Stimulated activated naive CD4-positive, alpha-beta T cell (primary cell): ENCODE measurements at regions not wholly inside any gene's neighbourhood (a gene's known extent, or its start where the extent isn't known, plus 50 kb on each side); places are given as distances from the start of the nearest gene placed in this dataset.

Experiments
- DNase-seq, 6 experiments: peaks; one replicate each; lab custom pipeline; 2025; lab: John Stamatoyannopoulos, UW

DNA sequence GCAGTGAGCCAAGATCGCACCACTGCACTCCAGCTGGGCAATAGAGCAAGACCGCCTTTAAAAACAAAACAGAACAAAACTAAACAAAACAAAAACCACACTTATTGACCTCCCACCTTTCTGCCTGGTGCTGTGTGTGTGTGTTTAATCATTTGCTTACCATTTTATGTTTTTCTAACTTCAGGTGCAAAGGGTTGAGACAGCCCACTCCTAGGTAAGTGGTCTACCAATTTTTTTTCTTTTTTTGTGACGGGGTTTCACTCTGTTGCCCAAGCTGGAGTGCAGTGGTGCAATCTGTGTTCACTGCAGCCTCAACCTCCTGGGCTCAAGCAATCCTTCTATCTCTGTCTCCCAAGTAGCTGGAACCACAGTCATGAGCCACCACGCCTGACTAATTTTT is 65.8 kb downstream of the SALL1 start:
- DNase-seq = no peak

DNA sequence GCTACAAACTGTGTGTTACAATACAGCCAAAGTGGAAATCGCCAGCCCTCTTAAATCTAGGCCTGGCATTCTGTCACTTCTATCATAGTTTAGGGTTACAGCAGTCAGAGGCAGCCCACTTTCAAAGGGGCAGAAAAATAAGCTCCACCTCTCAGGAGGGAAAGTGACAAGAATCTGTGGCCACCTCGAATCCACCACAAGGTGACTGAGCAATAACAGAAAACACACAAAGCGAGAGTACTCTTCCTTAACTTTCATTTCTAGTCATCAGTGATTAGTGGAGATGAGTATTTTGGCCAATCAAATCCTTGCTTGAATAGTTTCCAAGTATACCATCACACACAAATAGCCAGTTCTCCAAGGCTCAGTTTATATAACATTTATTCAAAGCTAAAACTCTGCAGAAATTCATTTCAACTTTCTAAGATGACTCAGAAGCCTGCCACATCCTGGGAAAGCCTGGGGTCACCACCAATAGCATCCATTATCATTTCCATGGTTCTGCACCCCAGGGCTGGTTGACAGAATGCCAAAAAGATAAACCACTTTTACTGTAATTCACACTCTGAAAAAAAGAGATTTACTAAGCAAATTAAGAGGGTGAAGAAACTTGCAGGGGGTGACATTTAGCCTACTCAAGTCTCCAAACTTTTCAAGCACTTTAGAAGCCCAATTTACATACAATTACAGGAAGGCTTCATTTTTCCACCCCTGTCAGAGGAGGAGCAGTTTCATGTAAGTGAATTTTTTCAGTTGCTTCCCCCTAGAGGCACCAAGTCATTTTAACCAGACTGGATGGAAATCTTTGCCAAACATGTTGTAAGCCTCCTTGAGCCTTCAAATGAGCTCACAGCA is 66.8 kb downstream of the SALL1 start:
- DNase-seq = no peak

DNA sequence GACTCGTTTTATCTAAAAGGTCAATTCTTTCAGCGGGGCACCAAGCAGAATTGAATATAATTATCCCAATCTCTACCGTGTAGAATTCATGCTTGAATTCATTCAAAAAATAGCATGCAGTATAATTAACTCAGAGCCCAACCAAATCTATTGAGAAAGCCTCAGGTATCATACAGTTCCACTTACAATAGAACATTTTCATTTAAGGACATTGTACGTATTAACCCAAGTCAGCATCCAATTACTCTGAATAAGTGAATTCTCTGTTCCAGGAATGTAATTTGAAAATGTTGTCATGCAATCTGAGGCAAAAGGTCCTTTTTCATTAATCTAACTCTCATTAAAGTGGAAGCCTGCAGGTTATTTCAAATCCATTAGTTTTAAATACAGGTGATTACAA is 78.5 kb downstream of the SALL1 start:
- no peak for DNase-seq

- DNase-seq = no peak
These were observed 79.7 kb downstream of the SALL1 start for GRCh38 chr16:51071326-51071725.

DNA sequence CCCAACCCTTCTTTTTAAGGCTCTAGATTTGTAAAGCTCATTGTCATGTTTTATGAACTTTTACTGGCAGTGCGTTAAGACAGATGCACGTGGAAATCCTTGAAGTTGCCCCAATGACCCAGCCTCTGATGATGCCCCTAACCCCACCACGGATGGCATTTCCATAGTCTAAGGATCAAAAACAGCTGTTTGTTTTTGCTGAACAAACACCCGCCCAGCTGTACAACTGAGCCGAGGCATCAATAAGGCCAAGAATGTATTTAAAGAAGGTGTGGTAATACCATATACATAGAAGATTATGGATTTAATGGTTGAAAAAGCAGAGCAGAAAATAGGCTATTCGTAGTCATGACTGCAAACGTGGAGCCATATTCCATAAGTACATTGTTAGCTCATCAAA is 83.7 kb downstream of the SALL1 start:
- DNase-seq = no peak

DNA sequence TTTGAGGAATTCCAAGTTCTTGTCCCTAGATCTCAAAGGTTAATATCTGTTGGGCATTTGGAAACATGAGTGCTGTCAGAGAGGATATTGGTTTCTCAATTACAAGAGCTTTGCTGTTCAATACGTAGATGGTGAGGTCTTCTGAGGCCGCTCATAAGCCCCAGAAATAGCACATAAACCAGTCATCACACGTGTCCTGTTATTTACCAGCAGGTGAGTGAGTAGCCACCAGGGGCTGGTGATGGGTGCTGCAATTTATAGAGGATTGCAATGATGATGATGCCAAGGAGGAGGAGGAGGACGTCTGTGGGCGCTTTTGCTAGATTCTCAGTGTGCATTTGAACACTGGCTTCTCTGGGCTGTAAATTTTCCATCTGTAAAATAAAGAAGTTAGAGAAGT is 89.0 kb downstream of the SALL1 start:
- DNase-seq = no peak

- no peak for DNase-seq
These were observed 89.7 kb downstream of the SALL1 start for GRCh38 chr16:51061328-51061727.

- DNase-seq = no peak
These were observed 93.1 kb downstream of the SALL1 start for GRCh38 chr16:51057969-51058337.

- DNase-seq = no peak
These were observed 93.8 kb downstream of the SALL1 start for GRCh38 chr16:51057102-51057793.

DNA sequence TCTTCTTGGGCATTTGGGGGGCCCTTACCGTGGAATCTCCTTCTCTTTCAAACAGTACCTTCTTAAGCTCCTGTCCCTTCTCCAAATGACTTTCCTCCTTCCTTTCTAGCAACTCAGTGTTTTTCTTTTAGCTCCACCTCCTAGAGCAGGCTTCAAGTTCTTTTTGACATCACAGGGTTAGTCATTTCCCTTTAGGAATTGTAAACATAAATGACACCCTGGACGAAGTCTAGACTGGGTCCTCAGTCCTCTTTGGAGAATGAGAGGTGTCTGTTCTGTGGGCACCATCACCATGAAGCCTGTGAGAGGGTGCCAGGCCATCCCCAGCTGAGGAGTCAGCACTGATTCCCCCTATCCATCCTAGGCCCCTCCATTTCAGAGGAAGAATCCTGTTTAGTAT is 94.7 kb downstream of the SALL1 start:
- no peak for DNase-seq

- no peak for DNase-seq
These were observed 95.6 kb downstream of the SALL1 start for GRCh38 chr16:51055434-51055833.

DNA sequence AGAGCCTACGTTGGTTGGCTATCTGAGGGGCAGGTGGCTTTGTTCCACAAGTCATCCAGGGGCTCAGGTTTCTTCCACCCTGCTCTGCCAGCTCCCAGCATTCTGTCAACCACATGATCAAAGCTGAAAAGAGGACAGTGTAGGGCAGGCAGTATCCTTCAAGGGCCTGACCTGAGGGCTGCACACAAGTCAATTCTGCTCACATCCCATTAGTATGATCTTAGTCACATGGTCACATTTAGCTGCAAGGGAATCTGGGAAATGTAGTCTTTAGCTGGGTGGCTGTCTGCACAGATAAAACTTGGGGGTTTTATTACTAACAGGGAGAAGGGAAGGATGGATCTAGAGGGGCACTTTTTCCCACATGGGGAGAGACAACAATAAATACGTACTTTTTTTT is 97.3 kb downstream of the SALL1 start:
- no peak for DNase-seq

- DNase-seq = no peak
These were observed 99.4 kb downstream of the SALL1 start for GRCh38 chr16:51051671-51052070.

DNA sequence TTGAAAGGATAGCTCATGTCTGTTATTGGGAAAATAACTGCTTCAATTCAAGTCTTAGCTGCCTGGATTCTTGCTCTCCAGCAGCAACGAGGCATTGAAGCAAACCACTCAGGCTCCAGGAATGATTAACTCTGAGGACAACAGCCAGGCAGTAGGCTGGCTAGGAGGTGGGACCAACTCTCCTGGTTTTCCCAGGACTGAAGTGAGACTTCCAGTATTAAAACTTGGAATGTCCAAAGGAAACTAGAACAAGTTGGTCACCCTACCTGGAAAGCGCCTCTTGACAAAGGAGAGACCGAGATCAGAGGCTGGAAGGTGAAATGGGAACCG is 100.7 kb downstream of the SALL1 start:
- DNase-seq = no peak

DNA sequence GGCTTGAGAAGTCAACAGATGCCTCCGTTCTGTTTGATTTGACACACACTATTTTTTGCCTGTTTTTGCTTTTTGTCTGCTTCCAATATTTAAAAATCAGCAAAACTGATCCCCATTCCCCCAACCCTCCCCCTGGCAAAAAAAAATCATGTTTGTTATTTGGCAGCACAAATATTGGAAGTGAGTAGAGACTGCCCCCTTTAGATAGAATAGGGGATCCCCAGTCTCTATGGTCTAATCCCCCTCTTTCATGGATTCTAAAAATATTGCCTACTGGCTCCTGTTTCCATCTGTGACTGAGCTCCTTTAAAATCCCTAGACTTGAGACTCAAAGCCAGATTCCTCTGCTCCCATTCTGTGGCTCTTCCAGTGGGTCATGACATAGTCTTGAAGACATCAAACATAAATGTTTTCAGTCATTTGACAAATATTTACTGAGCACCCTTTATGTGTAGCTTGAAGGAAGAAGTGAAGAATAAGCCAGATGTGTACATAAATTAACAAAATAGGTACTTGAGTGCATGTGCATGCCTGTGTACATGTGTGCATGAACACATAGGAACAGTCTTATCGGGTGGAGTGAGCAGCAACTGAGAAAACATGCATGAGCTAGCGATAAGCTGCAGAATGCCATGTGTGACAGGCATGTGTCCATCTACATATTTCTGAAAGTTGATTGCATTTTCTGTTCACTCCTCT is 101.2 kb downstream of the SALL1 start:
- DNase-seq = no peak

DNA sequence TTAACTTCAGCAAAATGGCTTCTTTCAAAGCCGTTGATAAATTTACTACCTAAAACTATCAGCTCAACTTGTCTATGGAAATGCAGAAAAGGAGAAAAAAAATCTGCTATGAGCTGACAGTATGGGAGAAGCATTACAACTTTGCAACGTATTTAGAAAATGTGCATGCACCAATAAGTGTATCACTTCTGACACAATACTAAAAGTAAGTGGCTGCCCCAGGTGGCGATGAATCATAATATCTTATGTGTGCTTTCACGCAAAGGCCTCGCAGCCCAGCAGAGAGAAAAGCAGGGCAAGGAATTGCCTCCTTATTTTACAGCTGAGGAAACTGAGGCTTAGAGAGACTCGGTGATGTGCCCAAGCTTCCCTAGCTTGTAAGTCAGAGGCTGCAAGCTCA is 101.8 kb downstream of the SALL1 start:
- no peak for DNase-seq

GRCh38 chr16:51048544-51048943 is 102.5 kb downstream of the SALL1 start:
- DNase-seq = no peak

DNA sequence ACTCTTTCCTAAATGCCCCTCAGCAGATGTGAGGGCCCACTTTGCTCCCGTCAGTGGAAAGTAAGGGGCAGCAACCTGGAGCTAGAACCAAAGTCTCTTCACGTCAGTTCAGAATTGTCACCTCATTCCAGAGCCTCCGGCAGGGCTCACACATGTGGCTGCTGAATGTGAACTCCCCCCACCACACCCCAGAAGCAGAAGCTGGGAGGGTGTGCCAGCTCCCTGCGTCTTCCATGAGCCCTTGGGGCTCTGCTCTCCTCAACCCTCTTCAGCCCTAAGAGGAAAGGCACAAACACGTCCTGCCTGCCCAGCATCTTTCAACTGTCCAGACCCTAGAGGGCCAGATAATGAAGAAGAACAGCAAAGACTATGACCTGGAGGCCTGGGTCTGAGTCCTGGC is 105.3 kb downstream of the SALL1 start:
- no peak for DNase-seq

- no peak for DNase-seq
These were observed 105.9 kb downstream of the SALL1 start for GRCh38 chr16:51045186-51045585.

GRCh38 chr16:51041546-51041945 is 109.5 kb downstream of the SALL1 start:
- no peak for DNase-seq

GRCh38 chr16:51040637-51041036 is 110.4 kb downstream of the SALL1 start:
- no peak for DNase-seq

DNA sequence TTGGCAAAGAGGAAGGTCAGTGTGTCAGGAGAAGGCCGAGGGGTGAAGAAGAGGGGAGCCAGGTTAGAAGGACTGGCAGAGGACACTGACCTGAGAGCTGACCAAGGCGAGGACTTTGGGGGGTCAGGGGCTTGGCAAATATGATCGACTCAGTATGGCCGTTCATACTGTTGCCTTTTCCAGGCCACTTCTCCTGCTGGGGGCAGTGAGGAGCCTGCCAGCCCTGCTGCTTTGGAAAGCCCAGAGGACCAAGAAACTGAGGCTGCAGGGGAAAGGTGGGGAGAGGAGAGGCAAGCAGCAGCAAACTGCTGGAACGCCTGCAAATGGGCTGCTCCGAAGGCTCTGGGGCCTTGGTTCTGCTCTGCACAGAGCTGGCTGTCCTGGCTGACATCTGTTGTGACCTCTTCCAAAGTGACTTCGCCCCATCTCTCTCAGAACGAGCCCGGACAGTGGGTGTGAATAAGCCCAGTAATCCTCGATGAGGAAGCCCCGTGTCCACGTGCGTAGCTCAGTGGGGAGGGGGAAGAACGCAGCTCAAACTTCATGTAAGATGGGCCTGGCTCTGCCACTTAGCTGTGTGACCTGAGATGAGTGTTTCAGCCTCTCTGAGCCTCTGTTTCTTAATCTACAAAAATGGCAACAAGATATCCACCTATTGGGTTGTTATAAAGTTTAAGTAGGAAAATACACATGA is 111.3 kb downstream of the SALL1 start:
- DNase-seq = no peak

DNA sequence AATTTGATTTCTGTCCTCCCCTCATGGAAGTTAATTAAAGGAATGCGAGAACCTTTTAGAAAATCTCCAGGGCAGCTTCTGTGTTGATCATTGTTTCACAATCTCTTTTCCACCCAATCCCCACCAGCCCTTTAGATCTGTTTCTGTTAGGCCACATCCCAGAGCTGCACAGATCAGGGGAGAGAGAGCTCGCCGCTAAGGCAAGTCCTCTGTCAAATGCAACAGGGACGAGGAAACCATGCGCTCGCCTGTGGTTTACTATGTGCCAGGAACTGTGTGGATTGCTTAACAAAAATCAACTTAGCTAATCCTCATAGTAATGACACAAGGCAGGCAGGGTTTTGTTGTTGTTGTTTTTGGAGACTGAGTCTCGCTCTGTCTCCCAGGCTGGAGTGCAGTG is 115.4 kb downstream of the SALL1 start:
- DNase-seq = no peak
